SH-SY5Y (cell line): ENCODE measurements at regions not wholly inside any gene's neighbourhood (a gene's known extent, or its start where the extent isn't known, plus 50 kb on each side); places are given as distances from the start of the nearest gene placed in this dataset.

Source experiments
- GATA2 ChIP-seq: IDR thresholded peaks from 2 replicates; pipeline ENCODE4 v1.6.1; 2011; ENCODE audit warnings: mild to moderate bottlenecking, low read depth, low read length
- GATA3 ChIP-seq: IDR thresholded peaks from 2 replicates; pipeline ENCODE4 v1.6.1; 2011; ENCODE audit warnings: low read depth, mild to moderate bottlenecking, low read length, moderate library complexity

- no peak for TF ChIP-seq GATA3
- TF ChIP-seq GATA2: no peak
These were observed 118.3 kb upstream of the SYNPR start for GRCh38 chr3:63159764-63160163.
